ENCODE measurements at regions not wholly inside any gene's neighbourhood (a gene's known extent, or its start where the extent isn't known, plus 50 kb on each side); places are given as distances from the start of the nearest gene placed in this dataset.

DNA sequence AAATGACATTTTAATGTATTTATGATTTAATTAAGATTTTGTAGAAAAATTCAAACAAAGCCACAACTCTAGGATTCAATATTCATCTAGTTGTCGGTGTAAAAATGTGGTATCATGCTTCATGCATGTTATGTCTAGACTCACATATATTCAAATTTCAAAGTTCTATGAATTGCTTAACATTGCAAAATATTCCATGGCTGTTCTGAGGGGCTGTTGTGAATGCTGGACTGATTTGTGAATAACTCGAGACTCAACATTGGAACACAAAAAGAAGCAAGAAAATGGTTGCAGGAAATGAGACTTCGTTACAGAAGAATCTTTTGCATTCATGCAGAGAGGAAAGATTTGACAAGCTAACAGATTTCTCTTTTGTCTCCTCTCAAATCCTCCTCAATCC is 705.9 kb downstream of the DHX35 start:
- DNase-seq (ENCODE audit: low read depth in 3 of 3, low spot score in 1 of 3): no peak

DNA sequence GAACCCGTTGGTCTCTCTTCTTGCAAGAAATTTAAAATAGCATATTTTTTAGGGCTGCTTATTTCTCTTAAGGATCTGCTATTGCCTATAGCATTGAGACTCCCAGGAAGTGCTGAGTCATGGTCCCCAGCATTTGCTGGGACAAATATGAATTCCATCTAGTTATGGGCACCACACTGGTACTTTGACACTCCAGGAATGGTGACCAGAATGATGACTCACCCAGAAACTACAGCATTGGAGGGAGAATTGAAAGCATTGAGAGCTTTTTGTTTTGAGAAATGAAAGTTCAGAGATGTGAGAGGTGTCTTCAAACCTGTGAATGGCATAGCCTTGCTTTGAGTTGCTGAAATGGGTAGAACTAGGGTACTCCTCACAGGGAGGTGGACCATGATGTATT is 699.7 kb downstream of the DHX35 start:
- no peak for DNase-seq (ENCODE audit: low read depth in 3 of 3, low spot score in 1 of 3)

DNA sequence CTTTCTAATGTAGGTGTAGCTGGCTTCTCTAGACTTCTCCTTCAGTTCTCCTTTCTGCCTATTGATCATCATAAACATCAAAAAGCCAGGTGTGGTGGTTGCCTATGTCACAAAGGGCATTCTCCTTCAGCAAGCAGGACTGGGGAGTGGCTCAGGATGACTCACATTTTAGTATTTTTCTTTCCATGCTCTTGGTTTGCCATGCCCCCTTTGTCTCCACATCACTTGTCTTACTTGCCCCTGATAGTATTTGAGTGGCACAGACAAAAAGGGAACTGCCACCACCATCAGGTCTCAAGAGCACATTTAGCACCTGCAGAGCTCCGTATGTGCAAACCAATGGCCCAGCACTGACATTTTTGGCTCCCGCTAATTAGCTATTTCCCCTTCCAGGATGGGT is 698.8 kb downstream of the DHX35 start:
- DNase-seq (ENCODE audit: low read depth in 3 of 3, low spot score in 1 of 3): no peak

DNA sequence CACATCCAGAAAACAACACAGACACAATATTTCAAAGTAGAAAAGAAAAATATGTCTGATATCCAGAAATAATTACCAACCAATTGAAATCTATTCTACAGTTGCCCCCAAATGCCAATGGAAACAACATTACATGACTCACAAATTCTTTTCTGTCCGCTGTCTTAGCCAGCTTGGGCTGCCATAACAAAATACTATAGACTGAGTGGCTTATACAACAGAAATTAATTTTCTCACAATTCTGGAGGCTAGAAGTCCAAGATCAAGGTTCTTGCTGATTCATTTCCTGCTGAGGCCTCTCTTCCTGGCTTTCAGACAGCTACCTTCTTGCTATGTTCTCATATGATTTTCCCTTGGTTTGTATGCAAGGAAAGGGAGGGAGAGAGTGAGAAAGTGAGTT is 698.1 kb downstream of the DHX35 start:
- DNase-seq (ENCODE audit: low read depth in 3 of 3, low spot score in 1 of 3): no peak

GRCh38 chr20:39658662-39659409 is 696.7 kb downstream of the DHX35 start:
- DNase-seq (ENCODE audit: low read depth in 3 of 3, low spot score in 1 of 3): no peak

- DNase-seq (ENCODE audit: low read depth in 3 of 3, low spot score in 1 of 3): no peak
Measured at GRCh38 chr20:39654171-39654570, 692.0 kb downstream of the DHX35 start.

DNA sequence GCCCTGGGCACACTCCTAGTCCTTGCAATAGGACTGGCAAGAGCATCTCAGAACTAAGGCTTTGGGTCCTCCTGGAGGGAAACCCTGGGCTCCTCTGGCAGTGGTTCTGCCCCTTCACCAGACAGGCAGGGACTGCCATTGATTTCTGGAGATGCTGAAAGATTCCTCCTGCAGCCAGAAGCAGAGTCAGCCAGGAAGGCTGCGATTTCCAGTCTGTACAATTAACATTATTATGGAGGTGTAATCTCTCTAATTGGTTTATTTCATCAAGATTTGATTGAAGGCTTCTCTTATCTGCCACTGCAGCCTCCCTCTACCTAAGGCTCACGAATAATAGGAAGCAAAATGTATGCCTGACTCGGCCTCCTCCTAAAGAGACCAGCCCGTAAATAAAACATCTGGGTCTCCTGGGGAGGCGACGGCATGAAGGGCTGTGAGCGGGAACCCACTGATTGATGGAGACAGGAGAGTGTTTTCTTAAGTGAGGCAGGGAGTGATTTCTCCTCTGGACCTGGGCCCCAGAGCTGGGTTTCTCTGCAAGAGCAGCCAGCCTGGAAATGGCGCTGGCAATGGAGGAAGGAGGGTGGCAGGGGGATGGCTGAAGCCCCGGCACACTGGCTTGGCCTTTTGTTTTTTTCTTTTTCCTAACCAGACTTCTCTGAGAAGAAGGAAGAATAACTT is 689.6 kb downstream of the DHX35 start:
- DNase-seq (ENCODE audit: low read depth in 3 of 3, low spot score in 1 of 3): no peak

DNA sequence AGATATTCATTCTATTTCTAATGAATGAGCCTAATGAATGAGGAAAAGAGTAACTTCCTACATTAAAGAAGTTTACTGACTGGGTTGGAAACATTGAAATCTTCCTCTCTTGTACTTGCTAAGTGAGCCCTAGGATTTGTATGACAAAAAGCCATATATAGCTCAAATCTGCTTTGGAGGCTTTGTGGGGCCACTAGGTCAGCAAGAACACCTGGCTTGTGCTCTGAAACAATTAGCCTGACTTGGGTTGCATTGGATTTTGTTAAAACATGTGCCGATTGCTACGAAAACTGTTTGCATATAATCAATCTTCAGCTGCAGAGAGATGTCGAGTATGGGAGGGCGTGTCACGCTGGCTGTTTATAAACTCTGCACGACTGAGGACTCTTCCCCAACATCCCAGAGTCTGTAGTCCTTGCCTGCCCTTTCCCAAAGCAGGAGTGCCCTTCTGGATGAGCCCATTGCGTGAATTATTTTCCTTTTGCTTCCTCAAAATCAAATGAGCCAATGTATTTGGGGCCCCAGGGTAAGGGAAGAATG is 684.8 kb downstream of the DHX35 start:
- DNase-seq (ENCODE audit: low read depth in 3 of 3, low spot score in 1 of 3): no peak

DNA sequence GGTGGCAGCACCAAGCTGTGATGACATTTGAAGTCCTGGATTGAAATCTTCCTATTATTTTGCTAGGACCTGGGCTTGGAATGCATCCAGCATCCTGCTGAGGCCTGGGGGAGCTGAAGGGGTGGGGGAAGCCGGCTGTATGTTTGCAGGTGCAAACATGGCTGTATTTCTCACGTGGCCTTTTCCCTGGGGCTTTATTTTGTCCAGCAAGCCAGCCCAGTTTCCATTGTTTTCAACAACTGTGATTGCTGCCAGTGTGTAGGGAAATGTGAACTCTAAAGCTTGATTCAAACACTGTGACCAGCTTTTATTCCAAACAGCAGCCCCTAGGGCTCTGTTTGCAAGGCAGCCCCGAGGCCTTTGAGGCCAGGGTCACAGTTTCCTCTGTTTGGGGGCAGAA is 683.0 kb downstream of the DHX35 start:
- no peak for DNase-seq (ENCODE audit: low read depth in 3 of 3, low spot score in 1 of 3)

DNA sequence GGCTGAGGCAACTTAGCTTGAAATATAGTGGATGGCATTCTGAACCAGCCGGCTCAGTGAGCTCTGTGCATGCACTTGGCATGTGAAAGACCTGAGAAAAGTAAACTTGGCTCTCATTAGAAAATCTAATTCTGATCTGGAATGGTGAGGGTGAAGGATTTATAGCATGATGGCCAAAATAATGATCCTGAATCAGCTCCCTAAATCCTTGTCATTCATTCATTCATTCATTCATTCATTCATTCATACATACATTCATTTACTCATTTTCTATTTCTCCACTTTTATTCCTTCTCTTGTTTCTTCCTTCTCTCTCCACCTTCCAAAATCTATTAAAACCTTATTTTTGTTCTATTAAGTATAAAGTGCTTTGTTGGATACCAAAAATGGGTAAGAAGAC is 681.1 kb downstream of the DHX35 start:
- no peak for DNase-seq (ENCODE audit: low read depth in 3 of 3, low spot score in 1 of 3)

GRCh38 chr20:39641423-39641822 is 679.3 kb downstream of the DHX35 start:
- no peak for DNase-seq (ENCODE audit: low read depth in 3 of 3, low spot score in 1 of 3)

DNA sequence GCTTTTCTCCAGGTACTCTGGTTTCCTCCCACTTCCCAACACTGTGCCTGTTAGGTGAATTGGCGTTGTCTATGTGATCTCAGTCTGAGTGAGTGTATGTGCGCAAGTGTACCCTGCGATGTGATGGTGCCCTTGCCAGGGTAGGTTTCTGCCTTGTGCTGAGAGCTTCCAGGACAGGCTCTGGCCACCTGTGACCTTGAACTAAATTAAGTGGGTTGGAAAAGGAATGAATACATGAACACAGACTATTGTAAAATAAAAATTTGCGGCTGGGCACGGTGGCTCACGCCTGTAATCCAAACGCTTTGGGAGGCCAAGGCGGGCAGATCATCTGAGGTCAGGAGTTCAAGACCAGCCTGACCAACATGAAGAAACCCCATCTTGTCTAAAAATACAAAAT is 678.0 kb downstream of the DHX35 start:
- DNase-seq (ENCODE audit: low read depth in 3 of 3, low spot score in 1 of 3): no peak

DNA sequence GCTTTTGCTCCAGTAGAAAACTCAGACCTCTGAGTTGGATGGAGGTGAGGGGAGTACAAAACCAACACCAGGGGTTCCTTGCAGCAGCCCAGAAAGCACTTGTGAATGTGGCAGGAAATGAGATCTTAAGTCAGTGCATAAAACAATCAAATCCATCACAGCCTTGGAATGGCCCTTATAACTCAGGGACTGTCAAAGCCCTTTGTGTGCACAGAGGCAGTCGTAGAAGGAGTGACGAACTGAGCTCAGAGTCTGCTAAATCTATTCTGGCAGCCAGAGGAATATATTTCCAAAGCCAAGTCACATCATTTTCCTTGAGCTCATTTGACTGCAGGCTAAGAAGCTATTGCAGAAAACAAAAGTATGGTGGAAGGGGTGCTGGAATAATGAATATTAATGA is 676.6 kb downstream of the DHX35 start:
- DNase-seq (ENCODE audit: low read depth in 3 of 3, low spot score in 1 of 3): no peak

DNA sequence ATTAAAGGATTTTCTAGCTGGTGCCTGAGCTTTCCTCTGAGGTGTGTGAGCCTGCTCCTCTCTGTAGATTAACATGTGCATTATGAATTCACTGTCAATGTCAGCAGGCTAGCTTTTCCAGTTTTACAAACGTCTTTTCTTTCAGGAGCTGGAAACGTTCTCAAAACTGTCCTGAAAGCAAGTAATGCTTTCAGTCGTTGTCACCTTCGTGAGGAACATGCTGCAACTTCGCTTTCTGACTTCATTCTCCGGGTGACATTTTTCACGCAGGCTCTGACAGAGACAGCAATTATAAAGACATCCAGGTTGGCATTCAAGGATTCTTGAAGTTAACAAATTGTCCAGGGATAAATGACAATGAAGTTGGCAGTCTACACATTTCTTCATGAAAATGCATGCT is 671.5 kb downstream of the DHX35 start:
- DNase-seq (ENCODE audit: low read depth in 3 of 3, low spot score in 1 of 3): no peak

DNA sequence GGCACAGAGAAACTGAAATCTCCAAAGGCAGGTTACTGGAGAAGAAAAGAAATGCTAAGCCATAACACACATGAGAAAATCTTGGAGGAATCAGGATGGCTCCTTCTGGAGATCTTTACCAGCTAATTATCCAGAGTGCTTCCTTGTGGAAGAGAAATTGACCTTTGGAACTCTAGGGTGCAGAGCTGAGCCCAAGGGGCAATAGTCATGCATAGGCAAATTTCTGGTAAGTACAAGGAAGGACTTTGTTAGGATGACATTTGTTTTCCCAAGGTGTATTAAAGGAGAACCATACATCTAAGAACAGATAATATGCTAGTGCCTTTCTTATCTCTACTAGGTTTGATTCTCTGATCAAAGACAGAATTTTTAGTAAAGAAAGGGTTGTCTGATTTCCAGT is 670.6 kb downstream of the DHX35 start:
- DNase-seq (ENCODE audit: low read depth in 3 of 3, low spot score in 1 of 3): no peak

DNA sequence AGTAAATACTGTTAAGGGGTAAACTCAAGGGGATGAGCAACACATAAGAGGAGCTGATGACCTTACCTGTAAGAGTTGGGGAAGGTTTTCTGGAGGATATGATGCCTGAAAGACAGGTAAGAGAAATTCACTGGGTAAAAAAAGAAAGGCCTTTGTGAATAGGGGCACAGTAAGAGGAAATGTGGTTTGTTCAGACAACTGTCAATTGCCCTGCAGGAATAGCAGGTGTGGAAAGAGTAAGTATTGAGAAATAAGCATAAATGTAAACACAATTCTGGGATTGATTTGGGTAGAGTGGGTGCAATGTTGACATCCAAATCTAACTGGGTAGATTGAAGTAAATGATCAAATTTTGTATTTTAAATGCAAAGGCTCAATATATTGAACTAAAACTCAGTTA is 670.0 kb downstream of the DHX35 start:
- DNase-seq (ENCODE audit: low read depth in 3 of 3, low spot score in 1 of 3): no peak

GRCh38 chr20:39631557-39631956 is 669.4 kb downstream of the DHX35 start:
- DNase-seq (ENCODE audit: low read depth in 3 of 3, low spot score in 1 of 3): no peak

GRCh38 chr20:39630215-39630908 is 668.2 kb downstream of the DHX35 start:
- DNase-seq (ENCODE audit: low read depth in 3 of 3, low spot score in 1 of 3): no peak

- DNase-seq (ENCODE audit: low read depth in 3 of 3, low spot score in 1 of 3): no peak
Measured at GRCh38 chr20:39627765-39628164, 665.6 kb downstream of the DHX35 start.

GRCh38 chr20:39624316-39624715 is 662.2 kb downstream of the DHX35 start:
- DNase-seq (ENCODE audit: low read depth in 3 of 3, low spot score in 1 of 3): no peak

GRCh38 chr20:39623584-39624234 is 661.6 kb downstream of the DHX35 start:
- DNase-seq (ENCODE audit: low read depth in 3 of 3, low spot score in 1 of 3): no peak
